Thyroid gland (tissue), 4 donors: ENCODE measurements at regions not wholly inside any gene's neighbourhood (a gene's known extent, or its start where the extent isn't known, plus 50 kb on each side); places are given as distances from the start of the nearest gene placed in this dataset.

Experiments
- POLR2A ChIP-seq, 2 donors: fragments of 450-650 bp; IDR thresholded peaks; one replicate each; pipeline ENCODE4 v1.6.1; 2017; ENCODE audit warnings: antibody characterized with exemption in 2 of 2, mild to moderate bottlenecking in 2 of 2, moderate library complexity in 1 of 2
- TF ChIP-seq, protein P1 (sequence below), 6 experiments: fragments of 200-600 bp in 3 of 6; fragments of 450-650 bp in 3 of 6; sonication (generic) in 3 of 6; IDR thresholded peaks; one replicate each; pipeline ENCODE4 v1.5.1; 2016 to 2019; ENCODE audit warnings: antibody characterized with exemption in 6 of 6, mild to moderate bottlenecking in 2 of 6, inconsistent platforms in 1 of 6, moderate library complexity in 1 of 6

DNA sequence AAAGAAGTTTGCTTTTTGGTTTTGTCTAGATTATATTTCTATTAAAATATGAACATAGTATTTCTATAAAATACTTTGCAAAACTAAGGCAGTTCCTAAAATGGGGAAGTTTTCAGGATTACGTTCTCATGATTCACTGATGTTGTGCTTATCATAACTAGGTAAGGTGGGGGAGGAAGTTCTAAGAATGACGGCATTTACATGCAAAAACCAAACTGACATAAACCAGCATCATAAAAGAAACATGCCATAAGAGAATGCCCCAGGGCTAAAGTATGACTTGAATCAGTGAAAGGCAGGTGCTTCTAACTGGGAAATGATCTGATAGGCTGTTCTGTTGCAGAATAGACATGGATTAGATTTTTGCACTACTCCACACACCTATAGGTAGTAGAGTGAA lies 204.7 kb upstream of the JADE1 start:
- TF ChIP-seq POLR2A (IDR thresholded peaks at IDR 0.05), result no peak
- TF ChIP-seq, protein P1, sequence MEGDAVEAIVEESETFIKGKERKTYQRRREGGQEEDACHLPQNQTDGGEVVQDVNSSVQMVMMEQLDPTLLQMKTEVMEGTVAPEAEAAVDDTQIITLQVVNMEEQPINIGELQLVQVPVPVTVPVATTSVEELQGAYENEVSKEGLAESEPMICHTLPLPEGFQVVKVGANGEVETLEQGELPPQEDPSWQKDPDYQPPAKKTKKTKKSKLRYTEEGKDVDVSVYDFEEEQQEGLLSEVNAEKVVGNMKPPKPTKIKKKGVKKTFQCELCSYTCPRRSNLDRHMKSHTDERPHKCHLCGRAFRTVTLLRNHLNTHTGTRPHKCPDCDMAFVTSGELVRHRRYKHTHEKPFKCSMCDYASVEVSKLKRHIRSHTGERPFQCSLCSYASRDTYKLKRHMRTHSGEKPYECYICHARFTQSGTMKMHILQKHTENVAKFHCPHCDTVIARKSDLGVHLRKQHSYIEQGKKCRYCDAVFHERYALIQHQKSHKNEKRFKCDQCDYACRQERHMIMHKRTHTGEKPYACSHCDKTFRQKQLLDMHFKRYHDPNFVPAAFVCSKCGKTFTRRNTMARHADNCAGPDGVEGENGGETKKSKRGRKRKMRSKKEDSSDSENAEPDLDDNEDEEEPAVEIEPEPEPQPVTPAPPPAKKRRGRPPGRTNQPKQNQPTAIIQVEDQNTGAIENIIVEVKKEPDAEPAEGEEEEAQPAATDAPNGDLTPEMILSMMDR (IDR thresholded peaks at IDR 0.05), result no peak
